K562 (cell line): ENCODE measurements at regions not wholly inside any gene's neighbourhood (a gene's known extent, or its start where the extent isn't known, plus 50 kb on each side); places are given as distances from the start of the nearest gene placed in this dataset.

Experiments
- ATAC-seq: fragments of 200-7000 bp; cut with Tn5 transposase; 3 replicates; pipeline ENCODE4 v1.9.1; 2020; ENCODE audit warnings: moderate library complexity
- BruUV-seq: library from RNA; stranded (reverse); fragments of 400-500 nt; replicated peaks from 2 replicates; lab custom pipeline; 2021; lab: Mats Ljungman, UMichigan
- CTCF ChIA-PET: fragments of 300-600 bp; formaldehyde crosslinking; extraction: SDS; loops from one replicate; lab custom pipeline; 2021; ENCODE audit warnings: low intra/inter-chr PET ratio; lab: Yijun Ruan, JAX
- POLR2A ChIA-PET: fragments of 300-600, 350-650 bp; sonication (Branson Sonifier 250); formaldehyde crosslinking; extraction: SDS; loops from one replicate; lab custom pipeline; 2021; ENCODE audit warnings: antibody characterized with exemption, inconsistent platforms; lab: Yijun Ruan, JAX
- DNase-seq, 4 experiments: peaks; one replicate each; pipeline versions ENCODE4 v3.0.0 to v3.0.0-alpha.2; 2011 to 2018; ENCODE audit warnings: low spot score in 3 of 4, mixed read lengths in 3 of 4; ENCODE audit errors: extremely low read depth in 1 of 4
- FAIRE-seq: peaks from 2 replicates; lab custom pipeline; 2011; peaks lifted over from hg19 to GRCh38; lab: Jason Lieb, UNC
- H2AFZ ChIP-seq: 2 replicates; pipeline ENCODE4 v1.6.0; 2011; ENCODE audit warnings: low read depth, low read length, control low read depth, inconsistent platforms
- H3K27ac ChIP-seq: fragments of 200-600 bp; 3 replicates; pipeline ENCODE4 v1.8.0; 2011; ENCODE audit warnings: low read depth, mild to moderate bottlenecking, control low read depth, inconsistent platforms, low read length, moderate library complexity, mixed read lengths; ENCODE audit errors: extremely low read depth
- H3K27me3 ChIP-seq, 2 experiments: fragments of 300-600 bp in 1 of 2; 2 replicates in 1 of 2; 3 replicates in 1 of 2; pipeline versions ENCODE4 v1.6.0 to v1.8.0; 2011; ENCODE audit warnings: inconsistent platforms in 2 of 2, low read length in 2 of 2, mild to moderate bottlenecking in 1 of 2, mixed read lengths in 1 of 2, moderate library complexity in 1 of 2; ENCODE audit not compliant: control insufficient read depth in 2 of 2, insufficient read depth in 2 of 2
- H3K36me3 ChIP-seq: fragments of 300-600 bp; 3 replicates; pipeline ENCODE4 v1.8.0; 2011; ENCODE audit warnings: mild to moderate bottlenecking, low read length, inconsistent platforms; ENCODE audit not compliant: control insufficient read depth, insufficient read depth
- H3K4me1 ChIP-seq, 2 experiments: fragments of 200-600 bp in 1 of 2; replicated peaks in 1 of 2; 2 replicates in 1 of 2; 3 replicates in 1 of 2; pipeline versions ENCODE4 v1.5.1 to v1.8.0; 2011; ENCODE audit warnings: inconsistent platforms in 2 of 2, low read length in 2 of 2, mild to moderate bottlenecking in 1 of 2, mixed read lengths in 1 of 2, moderate library complexity in 1 of 2; ENCODE audit not compliant: control insufficient read depth in 2 of 2, insufficient read depth in 2 of 2
- H3K4me2 ChIP-seq: 2 replicates; pipeline ENCODE4 v1.6.1; 2011; ENCODE audit warnings: low read length, control low read depth, inconsistent platforms, mixed read lengths; ENCODE audit not compliant: insufficient read depth
- H3K4me3 ChIP-seq: fragments of 200-600 bp; sonication (generic), shearing (Covaris generic); 2 replicates; pipeline ENCODE4 v1.5.1; 2016; ENCODE audit warnings: control low read depth, inconsistent platforms
- H3K79me2 ChIP-seq: fragments of 200-600 bp; 3 replicates; pipeline ENCODE4 v1.8.0; 2011; ENCODE audit warnings: low read length, inconsistent platforms; ENCODE audit not compliant: control insufficient read depth, insufficient read depth
- H3K9ac ChIP-seq, 2 experiments: 2 replicates each; pipeline versions ENCODE4 v1.6.0 to v1.6.1; 2011; ENCODE audit warnings: low read depth in 2 of 2, low read length in 2 of 2, control low read depth in 1 of 2, inconsistent platforms in 1 of 2, mild to moderate bottlenecking in 1 of 2, mixed read lengths in 1 of 2; ENCODE audit not compliant: insufficient read depth in 1 of 2
- H3K9me1 ChIP-seq: one replicate; pipeline ENCODE4 v1.6.0; 2011; ENCODE audit warnings: inconsistent platforms, mild to moderate bottlenecking, low read length, moderate library complexity; ENCODE audit not compliant: control insufficient read depth, insufficient read depth
- H3K9me3 ChIP-seq: replicated peaks from 2 replicates; pipeline ENCODE4 v1.5.1; 2011; ENCODE audit warnings: low read depth, low read length, inconsistent platforms; ENCODE audit not compliant: control insufficient read depth, insufficient read depth
- H4K20me1 ChIP-seq: replicated peaks from 2 replicates; pipeline ENCODE4 v1.6.1; 2011; ENCODE audit warnings: low read length, inconsistent platforms, mixed read lengths; ENCODE audit not compliant: control insufficient read depth, insufficient read depth
- ETV6 ChIP-seq, 3 experiments: fragments of 150-350 bp in 1 of 3; sonication (generic) in 1 of 3; formaldehyde crosslinking in 1 of 3; IDR thresholded peaks; 2 replicates each; pipeline versions ENCODE4 v1.6.1 to v1.8.0; 2014 to 2022; ENCODE audit warnings: borderline replicate concordance in 2 of 3, low read depth in 2 of 3, antibody characterized with exemption in 1 of 3, low read length in 1 of 3, mild to moderate bottlenecking in 1 of 3, missing genetic modification reagents in 1 of 3
- FOXA3 ChIP-seq, 2 experiments: fragments of 450-650 bp in 1 of 2; sonication (generic) in 1 of 2; formaldehyde crosslinking; IDR thresholded peaks in 1 of 2; conservative IDR thresholded peaks in 1 of 2; 2 replicates each; pipeline versions ENCODE4 v1.4.0 to v1.8.0; 2020 to 2022; ENCODE audit warnings: mild to moderate bottlenecking in 2 of 2, missing genetic modification reagents in 1 of 2
- NFE2L1 ChIP-seq: fragments of 450-650 bp; IDR thresholded peaks from 2 replicates; pipeline ENCODE4 v1.6.1; 2016; ENCODE audit warnings: missing genetic modification characterization, low read depth, mild to moderate bottlenecking, missing compliant biosample characterization, moderate library complexity, borderline replicate concordance
- RAD21 ChIP-seq, 2 experiments: fragments of 250-450 bp in 1 of 2; fragments of 450-650 bp in 1 of 2; sonication (Bioruptor Pico) in 1 of 2; formaldehyde crosslinking in 1 of 2; IDR thresholded peaks in 1 of 2; conservative IDR thresholded peaks in 1 of 2; 2 replicates each; pipeline versions ENCODE4 v1.4.0 to v1.8.0; 2020 to 2022; ENCODE audit warnings: mild to moderate bottlenecking in 2 of 2, moderate library complexity in 1 of 2
- SAFB2 ChIP-seq: fragments of 200-400 bp; formaldehyde crosslinking; IDR thresholded peaks from 2 replicates; pipeline ENCODE4 v1.6.1; 2018; ENCODE audit warnings: borderline replicate concordance, low read length, low read depth, moderate library complexity; ENCODE audit not compliant: severe bottlenecking
- WGBS: fragments of 100-300 bp; shearing (Covaris generic); methylation state at CpG from one replicate; pipeline ENCODE4 v1.1.6; 2016; ENCODE audit warnings: low coverage, mixed read lengths; ENCODE audit not compliant: insufficient coverage; ENCODE audit errors: missing lambda C conversion rate; 5-methylcytosine and 5-hydroxymethylcytosine counted together
- in situ Hi-C: fragments of 300-500 bp; cut with MboI; formaldehyde crosslinking; loops from 4 replicates; pipeline ENCODE4 v1.15.0; 2018; ENCODE audit warnings: inconsistent platforms, mixed read lengths
- intact Hi-C: fragments of 100-400 bp; cut with micrococcal nuclease; formaldehyde crosslinking; loops from 2 replicates; pipeline ENCODE4 v1.14.2; 2022
- TF ChIP-seq, protein P1 (sequence below): IDR thresholded peaks from 2 replicates; pipeline ENCODE4 v1.6.1; 2011; ENCODE audit warnings: borderline replicate concordance, low read depth, mild to moderate bottlenecking, moderate library complexity, low read length; ENCODE audit not compliant: insufficient read depth, poor library complexity, severe bottlenecking
- TF ChIP-seq, protein P2 (sequence below): fragments of 450-650 bp; formaldehyde crosslinking; IDR thresholded peaks from 2 replicates; pipeline ENCODE4 v1.4.0; 2020; ENCODE audit warnings: mild to moderate bottlenecking
- TF ChIP-seq, protein P3 (sequence below): fragments of 150-350 bp; IDR thresholded peaks from 2 replicates; pipeline ENCODE4 v1.6.1; 2014; ENCODE audit warnings: low read depth, mild to moderate bottlenecking, low read length, borderline replicate concordance
- TF ChIP-seq, protein P4 (sequence below), 3 experiments: IDR thresholded peaks in 2 of 3; conservative IDR thresholded peaks in 1 of 3; 2 replicates each; pipeline ENCODE4 v1.5.1; 2011 to 2012; ENCODE audit warnings: low read length in 3 of 3, mild to moderate bottlenecking in 3 of 3, control low read depth in 2 of 3, improper control_type of control experiment in 1 of 3, inconsistent platforms in 1 of 3, low read depth in 1 of 3, mixed read lengths in 1 of 3, moderate library complexity in 1 of 3; ENCODE audit not compliant: insufficient read depth in 2 of 3

DNA sequence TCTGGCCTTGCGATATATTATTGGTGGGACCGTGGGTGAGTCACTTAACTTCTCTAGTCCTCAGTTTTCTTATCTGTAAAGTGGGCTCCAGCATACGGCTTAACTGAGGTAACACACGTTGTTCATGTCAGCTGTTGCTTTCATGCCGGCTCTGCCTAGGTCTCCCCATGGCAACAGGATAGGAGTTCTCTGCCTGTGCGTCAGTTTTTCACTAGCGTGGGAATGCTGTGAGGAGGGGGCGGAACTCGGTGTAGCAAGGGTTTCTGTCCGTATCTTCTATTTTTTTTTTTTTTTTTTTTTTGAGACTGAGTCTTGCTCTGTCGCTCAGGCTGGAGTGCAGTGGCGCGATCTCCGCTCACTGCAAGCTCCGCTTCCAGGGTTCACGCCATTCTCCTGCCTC lies 758.5 kb upstream of the RBFOX1 start (continued):
- TF ChIP-seq, protein P1, sequence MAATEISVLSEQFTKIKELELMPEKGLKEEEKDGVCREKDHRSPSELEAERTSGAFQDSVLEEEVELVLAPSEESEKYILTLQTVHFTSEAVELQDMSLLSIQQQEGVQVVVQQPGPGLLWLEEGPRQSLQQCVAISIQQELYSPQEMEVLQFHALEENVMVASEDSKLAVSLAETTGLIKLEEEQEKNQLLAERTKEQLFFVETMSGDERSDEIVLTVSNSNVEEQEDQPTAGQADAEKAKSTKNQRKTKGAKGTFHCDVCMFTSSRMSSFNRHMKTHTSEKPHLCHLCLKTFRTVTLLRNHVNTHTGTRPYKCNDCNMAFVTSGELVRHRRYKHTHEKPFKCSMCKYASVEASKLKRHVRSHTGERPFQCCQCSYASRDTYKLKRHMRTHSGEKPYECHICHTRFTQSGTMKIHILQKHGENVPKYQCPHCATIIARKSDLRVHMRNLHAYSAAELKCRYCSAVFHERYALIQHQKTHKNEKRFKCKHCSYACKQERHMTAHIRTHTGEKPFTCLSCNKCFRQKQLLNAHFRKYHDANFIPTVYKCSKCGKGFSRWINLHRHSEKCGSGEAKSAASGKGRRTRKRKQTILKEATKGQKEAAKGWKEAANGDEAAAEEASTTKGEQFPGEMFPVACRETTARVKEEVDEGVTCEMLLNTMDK: no peak
- TF ChIP-seq, protein P2, sequence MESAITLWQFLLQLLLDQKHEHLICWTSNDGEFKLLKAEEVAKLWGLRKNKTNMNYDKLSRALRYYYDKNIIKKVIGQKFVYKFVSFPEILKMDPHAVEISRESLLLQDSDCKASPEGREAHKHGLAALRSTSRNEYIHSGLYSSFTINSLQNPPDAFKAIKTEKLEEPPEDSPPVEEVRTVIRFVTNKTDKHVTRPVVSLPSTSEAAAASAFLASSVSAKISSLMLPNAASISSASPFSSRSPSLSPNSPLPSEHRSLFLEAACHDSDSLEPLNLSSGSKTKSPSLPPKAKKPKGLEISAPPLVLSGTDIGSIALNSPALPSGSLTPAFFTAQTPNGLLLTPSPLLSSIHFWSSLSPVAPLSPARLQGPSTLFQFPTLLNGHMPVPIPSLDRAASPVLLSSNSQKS (CRISPR knock-in tag): no peak

DNA sequence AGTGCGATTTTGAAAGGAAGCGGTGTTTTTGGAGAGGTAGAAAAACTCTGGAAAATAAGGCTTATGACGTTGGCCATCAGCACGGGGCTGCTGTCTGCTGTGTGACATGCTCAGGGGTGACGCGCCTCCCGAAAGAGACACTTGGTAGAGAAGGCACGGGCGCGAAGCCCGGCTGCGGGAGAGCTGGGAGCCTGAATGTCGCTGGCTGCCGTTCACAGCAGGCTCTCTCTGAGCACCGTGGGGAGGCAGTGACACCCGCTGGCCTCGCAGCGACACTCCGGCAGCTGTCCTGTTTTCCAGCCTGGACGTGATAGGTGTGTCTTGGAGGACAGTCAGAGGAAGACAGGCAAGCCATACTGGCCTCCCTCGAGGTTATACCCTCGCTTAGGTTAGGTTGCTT lies 759.1 kb upstream of the RBFOX1 start:
- peak; percentile 78 for ATAC-seq
- Histone ChIP-seq H3K27me3 (peaks cover 7 to 16% of the 10 kb centered on the region in 2 experiments; a peak in 4 of 5 replicates), H3K9ac (no peak overlapping the region), H3K79me2 (no peaks in the 10 kb centered on the region), H3K4me3 (no peak overlapping the region), H3K9me3 (no peaks in the 10 kb centered on the region), H3K9me1 (no peaks in the 10 kb centered on the region), H3K27ac (no peak overlapping the region), H3K36me3 (no peaks in the 10 kb centered on the region), H3K4me1 (no peaks in the 10 kb centered on the region), H2AFZ (no peak overlapping the region), H3K4me2 (no peak overlapping the region), H4K20me1 (no peaks in the 10 kb centered on the region)
- FAIRE-seq: no peak
- DNase-seq: peak in 2 of 4 experiments; percentile 23 to 26
- ChIA-PET CTCF (no interaction called here), POLR2A (no interaction called here)
- no TSS peak for BruUV-seq
- 2% methylated on average over 22 of the region's 22 CpGs for WGBS
- in situ Hi-C loops: no loop called here
- intact Hi-C loops: no loop called here
- TF ChIP-seq NFE2L1 (tag) (no peak), ETV6 (IDR thresholded peaks at IDR 0.05; ENCODE audit: borderline replicate concordance in 1 of 2, low read depth in 2 of 2, low read length in 1 of 2) (no peak), ETV6 (CRISPR knock-in tag; IDR thresholded peaks at IDR 0.05; ENCODE audit: borderline replicate concordance) (no peak), RAD21 (CRISPR knock-in tag; conservative IDR thresholded peaks at IDR 0.05 in 1 of 2, IDR thresholded peaks at IDR 0.05 in 1 of 2) (peak in 1 of 2 experiments; percentile 35; a peak in 2 of 4 replicates), SAFB2 (no peak), FOXA3 (CRISPR knock-in tag; conservative IDR thresholded peaks at IDR 0.05 in 1 of 2, IDR thresholded peaks at IDR 0.05 in 1 of 2) (no peak)
- TF ChIP-seq, protein P3, sequence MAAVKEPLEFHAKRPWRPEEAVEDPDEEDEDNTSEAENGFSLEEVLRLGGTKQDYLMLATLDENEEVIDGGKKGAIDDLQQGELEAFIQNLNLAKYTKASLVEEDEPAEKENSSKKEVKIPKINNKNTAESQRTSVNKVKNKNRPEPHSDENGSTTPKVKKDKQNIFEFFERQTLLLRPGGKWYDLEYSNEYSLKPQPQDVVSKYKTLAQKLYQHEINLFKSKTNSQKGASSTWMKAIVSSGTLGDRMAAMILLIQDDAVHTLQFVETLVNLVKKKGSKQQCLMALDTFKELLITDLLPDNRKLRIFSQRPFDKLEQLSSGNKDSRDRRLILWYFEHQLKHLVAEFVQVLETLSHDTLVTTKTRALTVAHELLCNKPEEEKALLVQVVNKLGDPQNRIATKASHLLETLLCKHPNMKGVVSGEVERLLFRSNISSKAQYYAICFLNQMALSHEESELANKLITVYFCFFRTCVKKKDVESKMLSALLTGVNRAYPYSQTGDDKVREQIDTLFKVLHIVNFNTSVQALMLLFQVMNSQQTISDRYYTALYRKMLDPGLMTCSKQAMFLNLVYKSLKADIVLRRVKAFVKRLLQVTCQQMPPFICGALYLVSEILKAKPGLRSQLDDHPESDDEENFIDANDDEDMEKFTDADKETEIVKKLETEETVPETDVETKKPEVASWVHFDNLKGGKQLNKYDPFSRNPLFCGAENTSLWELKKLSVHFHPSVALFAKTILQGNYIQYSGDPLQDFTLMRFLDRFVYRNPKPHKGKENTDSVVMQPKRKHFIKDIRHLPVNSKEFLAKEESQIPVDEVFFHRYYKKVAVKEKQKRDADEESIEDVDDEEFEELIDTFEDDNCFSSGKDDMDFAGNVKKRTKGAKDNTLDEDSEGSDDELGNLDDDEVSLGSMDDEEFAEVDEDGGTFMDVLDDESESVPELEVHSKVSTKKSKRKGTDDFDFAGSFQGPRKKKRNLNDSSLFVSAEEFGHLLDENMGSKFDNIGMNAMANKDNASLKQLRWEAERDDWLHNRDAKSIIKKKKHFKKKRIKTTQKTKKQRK: no peak
- TF ChIP-seq, protein P4, sequence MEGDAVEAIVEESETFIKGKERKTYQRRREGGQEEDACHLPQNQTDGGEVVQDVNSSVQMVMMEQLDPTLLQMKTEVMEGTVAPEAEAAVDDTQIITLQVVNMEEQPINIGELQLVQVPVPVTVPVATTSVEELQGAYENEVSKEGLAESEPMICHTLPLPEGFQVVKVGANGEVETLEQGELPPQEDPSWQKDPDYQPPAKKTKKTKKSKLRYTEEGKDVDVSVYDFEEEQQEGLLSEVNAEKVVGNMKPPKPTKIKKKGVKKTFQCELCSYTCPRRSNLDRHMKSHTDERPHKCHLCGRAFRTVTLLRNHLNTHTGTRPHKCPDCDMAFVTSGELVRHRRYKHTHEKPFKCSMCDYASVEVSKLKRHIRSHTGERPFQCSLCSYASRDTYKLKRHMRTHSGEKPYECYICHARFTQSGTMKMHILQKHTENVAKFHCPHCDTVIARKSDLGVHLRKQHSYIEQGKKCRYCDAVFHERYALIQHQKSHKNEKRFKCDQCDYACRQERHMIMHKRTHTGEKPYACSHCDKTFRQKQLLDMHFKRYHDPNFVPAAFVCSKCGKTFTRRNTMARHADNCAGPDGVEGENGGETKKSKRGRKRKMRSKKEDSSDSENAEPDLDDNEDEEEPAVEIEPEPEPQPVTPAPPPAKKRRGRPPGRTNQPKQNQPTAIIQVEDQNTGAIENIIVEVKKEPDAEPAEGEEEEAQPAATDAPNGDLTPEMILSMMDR (IDR thresholded peaks at IDR 0.05 in 2 of 3, conservative IDR thresholded peaks at IDR 0.05 in 1 of 3; ENCODE audit: insufficient read depth in 2 of 3, low read depth in 1 of 3, low read length in 3 of 3): peak; percentile 15 to 36 (median 32); a peak in 2 of 6 replicates
